C1 segment of cervical spinal cord (tissue), 14 donors: ENCODE measurements at regions not wholly inside any gene's neighbourhood (a gene's known extent, or its start where the extent isn't known, plus 50 kb on each side); places are given as distances from the start of the nearest gene placed in this dataset.
"Not testable (repeated sequence)": the region's sequence is repeated elsewhere in the genome, so short reads cannot be mapped to it uniquely, and the experiment has no call there.

ENCODE experiments used
- DNase-seq, 14 donors: peaks; one replicate each; lab custom pipeline; 2025; lab: John Stamatoyannopoulos, UW

GRCh38 chrX:110511238-110511637, 152.6 kb downstream of the RTL9 start:
- no peak for DNase-seq

- no peak for DNase-seq
Measured at GRCh38 chrX:110512341-110512740, 153.7 kb downstream of the RTL9 start.

- DNase-seq: no peak
Measured at GRCh38 chrX:110514509-110514908, 155.9 kb downstream of the RTL9 start.

GRCh38 chrX:110519501-110519900, 160.9 kb downstream of the RTL9 start:
- no peak for DNase-seq

GRCh38 chrX:110519906-110520452, 161.3 kb downstream of the RTL9 start:
- DNase-seq: no peak

GRCh38 chrX:110520652-110521051, 162.0 kb downstream of the RTL9 start:
- DNase-seq: not testable (repeated sequence)

- DNase-seq: no peak
Measured at GRCh38 chrX:110531873-110532580, 173.4 kb downstream of the RTL9 start.

GRCh38 chrX:110532581-110532931, 173.9 kb downstream of the RTL9 start:
- no peak for DNase-seq

- DNase-seq: no peak
Measured at GRCh38 chrX:110536816-110537215, 178.2 kb downstream of the RTL9 start.

- DNase-seq: no peak
Measured at GRCh38 chrX:110541266-110541665, 182.6 kb downstream of the RTL9 start.

GRCh38 chrX:110550854-110551253, 192.2 kb downstream of the RTL9 start:
- not testable (repeated sequence) for DNase-seq

GRCh38 chrX:110557864-110558263, 199.2 kb downstream of the RTL9 start:
- no peak for DNase-seq

- DNase-seq: no peak
Measured at GRCh38 chrX:110558406-110558805, 199.8 kb downstream of the RTL9 start.

- no peak for DNase-seq
Measured at GRCh38 chrX:110561034-110561433, 202.4 kb downstream of the RTL9 start.

GRCh38 chrX:110563282-110563681, 204.6 kb downstream of the RTL9 start:
- DNase-seq: peak in 1 of 14 donors; percentile 1

GRCh38 chrX:110568441-110568840, 209.8 kb downstream of the RTL9 start:
- DNase-seq: no peak

GRCh38 chrX:110569506-110569905, 210.9 kb downstream of the RTL9 start:
- no peak for DNase-seq

- no peak for DNase-seq
Measured at GRCh38 chrX:110578270-110578669, 217.3 kb downstream of the CHRDL1 start.

GRCh38 chrX:110584083-110584482, 211.5 kb downstream of the CHRDL1 start:
- no peak for DNase-seq

- DNase-seq: no peak
Measured at GRCh38 chrX:110588164-110588563, 207.5 kb downstream of the CHRDL1 start.

GRCh38 chrX:110588853-110589252, 206.8 kb downstream of the CHRDL1 start:
- DNase-seq: no peak

GRCh38 chrX:110600745-110601310, 194.8 kb downstream of the CHRDL1 start:
- no peak for DNase-seq

GRCh38 chrX:110614596-110614995, 181.0 kb downstream of the CHRDL1 start:
- DNase-seq: no peak
